Sigmoid colon (tissue), 6 donors: ENCODE measurements at regions not wholly inside any gene's neighbourhood (a gene's known extent, or its start where the extent isn't known, plus 50 kb on each side); places are given as distances from the start of the nearest gene placed in this dataset.
A peak's percentile ranks its signal among the peaks of the same experiment; 100 is the strongest.
"Not testable (repeated sequence)": the region's sequence is repeated elsewhere in the genome, so short reads cannot be mapped to it uniquely, and the experiment has no call there.

Experiments used
- DNase-seq: peaks from one replicate; pipeline ENCODE4 v3.0.0-alpha.2; 2019
- H3K27ac ChIP-seq, 4 donors: fragments of 200-600 bp; sonication (generic); one replicate each; pipeline ENCODE4 v1.5.1; 2016 to 2019; ENCODE audit warnings: mild to moderate bottlenecking in 1 of 4
- H3K27me3 ChIP-seq, 3 donors: fragments of 200-600 bp; sonication (generic); one replicate each; pipeline ENCODE4 v1.5.1; 2019; ENCODE audit warnings: mild to moderate bottlenecking in 1 of 3
- H3K36me3 ChIP-seq, 4 donors: fragments of 200-600 bp; sonication (generic); one replicate each; pipeline ENCODE4 v1.5.1; 2016 to 2019
- H3K4me1 ChIP-seq, 4 donors: fragments of 200-600 bp; sonication (generic); one replicate each; pipeline ENCODE4 v1.5.1; 2017 to 2019
- H3K4me3 ChIP-seq, 4 donors: fragments of 200-600 bp; sonication (generic); one replicate each; pipeline ENCODE4 v1.5.1; 2017 to 2019; ENCODE audit warnings: mild to moderate bottlenecking in 2 of 4, moderate library complexity in 1 of 4
- H3K9me3 ChIP-seq, 4 donors: fragments of 200-600 bp in 3 of 4; sonication (generic) in 3 of 4; one replicate each; pipeline versions ENCODE4 v1.5.1 to v1.6.1; 2013 to 2019
- CTCF ChIP-seq, 4 experiments: fragments of 450-650 bp in 3 of 4; fragments of 200-600 bp in 1 of 4; IDR thresholded peaks; one replicate each; pipeline ENCODE4 v1.5.1; 2016 to 2019; ENCODE audit warnings: antibody characterized with exemption in 4 of 4, mild to moderate bottlenecking in 3 of 4, moderate library complexity in 2 of 4
- EP300 ChIP-seq, 4 donors: sonication (generic); formaldehyde crosslinking; IDR thresholded peaks; one replicate each; pipeline ENCODE4 v1.6.1; 2017; ENCODE audit warnings: antibody characterized with exemption in 4 of 4
- POLR2A ChIP-seq, 2 donors: fragments of 450-650 bp; IDR thresholded peaks; one replicate each; pipeline ENCODE4 v1.6.1; 2016; ENCODE audit warnings: antibody characterized with exemption in 2 of 2, mild to moderate bottlenecking in 2 of 2, moderate library complexity in 2 of 2
- POLR2AphosphoS5 ChIP-seq, 4 donors: sonication (generic); formaldehyde crosslinking; IDR thresholded peaks; one replicate each; pipeline ENCODE4 v1.6.1; 2017; ENCODE audit warnings: antibody characterized with exemption in 4 of 4
- WGBS, 2 donors: extraction: QIAGEN DNeasy Blood & Tissue Kit; methylation state at CpG; one replicate each; pipeline ENCODE4 v1.1.7; 2013; 5-methylcytosine and 5-hydroxymethylcytosine counted together
- intact Hi-C: fragments of 100-400 bp; cut with DNase I; formaldehyde crosslinking; loops from one replicate; pipeline ENCODE4 v1.15.1; 2023
- donor health status: healthy with polysubstance abuse.
- donor health status: healthy.

- intact Hi-C loops: no loop called here
- WGBS, 2 donors: 69 to 88% methylated on average over 3 of the region's 3 CpGs
- Histone ChIP-seq H3K9me3 (no peaks in the 10 kb centered on the region), H3K36me3 (no peaks in the 10 kb centered on the region), H3K27me3 (no peaks in the 10 kb centered on the region), H3K27ac (no peak overlapping the region), H3K4me3 (no peak overlapping the region), H3K4me1 (no peaks in the 10 kb centered on the region)
- no peak for TF ChIP-seq POLR2AphosphoS5 (IDR thresholded peaks at IDR 0.05)
- DNase-seq: no peak
These were observed 649.5 kb downstream of the NUP35 start for GRCh38 chr2:183773775-183774174.

GRCh38 chr2:183780072-183780471 lies 655.8 kb downstream of the NUP35 start:
- TF ChIP-seq POLR2A (IDR thresholded peaks at IDR 0.05) (no peak), EP300 (IDR thresholded peaks at IDR 0.05) (no peak), POLR2AphosphoS5 (IDR thresholded peaks at IDR 0.05) (no peak), CTCF (IDR thresholded peaks at IDR 0.05) (no peak)
- H3K27ac ChIP-seq: no peak overlapping the region
- no peak overlapping the region for H3K4me3 ChIP-seq
- no peaks in the 10 kb centered on the region for H3K36me3 ChIP-seq
- no peaks in the 10 kb centered on the region for H3K4me1 ChIP-seq
- intact Hi-C loops: no loop called here
- H3K27me3 ChIP-seq: no peaks in the 10 kb centered on the region
- no peaks in the 10 kb centered on the region for H3K9me3 ChIP-seq
- 46 to 48% methylated on average over 2 of the region's 2 CpGs for WGBS, 2 donors
- DNase-seq: no peak

GRCh38 chr2:183782436-183782835 lies 658.2 kb downstream of the NUP35 start:
- no peak overlapping the region for H3K27ac ChIP-seq
- TF ChIP-seq POLR2A (IDR thresholded peaks at IDR 0.05) (no peak), POLR2AphosphoS5 (IDR thresholded peaks at IDR 0.05) (no peak), EP300 (IDR thresholded peaks at IDR 0.05) (no peak), CTCF (IDR thresholded peaks at IDR 0.05) (no peak)
- no peaks in the 10 kb centered on the region for H3K36me3 ChIP-seq
- no peaks in the 10 kb centered on the region for H3K27me3 ChIP-seq
- intact Hi-C loops: no loop called here
- H3K9me3 ChIP-seq: no peaks in the 10 kb centered on the region
- DNase-seq: no peak
- H3K4me3 ChIP-seq: no peak overlapping the region
- H3K4me1 ChIP-seq: no peaks in the 10 kb centered on the region
- WGBS, 2 donors: 63 to 80% methylated on average over 1 of the region's 1 CpG

- H3K36me3 ChIP-seq, H3K4me1 ChIP-seq, H3K4me3 ChIP-seq, H3K9me3 ChIP-seq, H3K27me3 ChIP-seq, DNase-seq, intact Hi-C loops, H3K27ac ChIP-seq: not testable (repeated sequence)
- WGBS, 2 donors: 72 to 76% methylated on average over 8 of the region's 8 CpGs
These were observed 664.6 kb downstream of the NUP35 start for GRCh38 chr2:183788796-183789195.

- 96 to 97% methylated on average over 26 of the region's 26 CpGs for WGBS, 2 donors
- intact Hi-C loops, H3K9me3 ChIP-seq, H3K27ac ChIP-seq, H3K4me3 ChIP-seq, H3K27me3 ChIP-seq, H3K36me3 ChIP-seq, H3K4me1 ChIP-seq: not testable (repeated sequence)
- DNase-seq: peak; percentile 53
These were observed 668.1 kb downstream of the NUP35 start for GRCh38 chr2:183792165-183792924.

GRCh38 chr2:183798535-183798934 lies 674.3 kb downstream of the NUP35 start:
- TF ChIP-seq EP300 (IDR thresholded peaks at IDR 0.05) (no peak), POLR2A (IDR thresholded peaks at IDR 0.05) (no peak), CTCF (IDR thresholded peaks at IDR 0.05) (no peak), POLR2AphosphoS5 (IDR thresholded peaks at IDR 0.05) (no peak)
- Histone ChIP-seq H3K27me3 (no peaks in the 10 kb centered on the region), H3K4me1 (no peaks in the 10 kb centered on the region), H3K36me3 (no peaks in the 10 kb centered on the region), H3K4me3 (no peak overlapping the region), H3K27ac (no peak overlapping the region), H3K9me3 (peaks cover 0 to 3% (median 0%) of the 10 kb centered on the region in 4 donors)
- intact Hi-C loops: no loop called here
- no peak for DNase-seq
- 70 to 75% methylated on average over 4 of the region's 4 CpGs for WGBS, 2 donors
